ENCODE measurements at regions not wholly inside any gene's neighbourhood (a gene's known extent, or its start where the extent isn't known, plus 50 kb on each side); places are given as distances from the start of the nearest gene placed in this dataset.
"Not testable (repeated sequence)": the region's sequence is repeated elsewhere in the genome, so short reads cannot be mapped to it uniquely, and the experiment has no call there.

GRCh38 chr4:97037411-97038145 lies 1105.7 kb downstream of the STPG2 start:
- TF ChIP-seq CTCF (IDR thresholded peaks at IDR 0.05; ENCODE audit: insufficient read depth, low read length); POLR2AphosphoS5 (IDR thresholded peaks at IDR 0.05; ENCODE audit: low read depth): not testable (repeated sequence)

Data from HL-60 (cell line).